ENCODE measurements at regions not wholly inside any gene's neighbourhood (a gene's known extent, or its start where the extent isn't known, plus 50 kb on each side); places are given as distances from the start of the nearest gene placed in this dataset.

- ATAC-seq (ENCODE audit: low read depth) (no peak), DNase-seq (ENCODE audit: low spot score) (no peak)
- H3K36me3 ChIP-seq (ENCODE audit: low read depth): peaks cover 29% of the 10 kb centered on the region
- H3K4me3 ChIP-seq (ENCODE audit: severe bottlenecking): no peak overlapping the region
- H3K4me1 ChIP-seq (ENCODE audit: insufficient read depth, poor library complexity, severe bottlenecking): peaks cover 31% of the 10 kb centered on the region
- no peak for TF ChIP-seq CTCF (IDR thresholded peaks at IDR 0.05; ENCODE audit: poor library complexity, severe bottlenecking)
- no peaks in the 10 kb centered on the region for H3K27me3 ChIP-seq (ENCODE audit: insufficient read depth, poor library complexity, severe bottlenecking)
- peaks cover 2% of the 10 kb centered on the region for H3K9me3 ChIP-seq (ENCODE audit: severe bottlenecking)
- peak overlapping the region; percentile 100 for H3K27ac ChIP-seq (ENCODE audit: poor library complexity, severe bottlenecking)
Measured at GRCh38 chr9:129335464-129336129, 157.5 kb upstream of the IER5L start.

GRCh38 chr9:129334105-129334935 lies 156.3 kb upstream of the IER5L start:
- Histone ChIP-seq H3K4me3 (ENCODE audit: severe bottlenecking) (peak overlapping the region; percentile 1), H3K4me1 (ENCODE audit: insufficient read depth, poor library complexity, severe bottlenecking) (peaks cover 31% of the 10 kb centered on the region), H3K27me3 (ENCODE audit: insufficient read depth, poor library complexity, severe bottlenecking) (no peaks in the 10 kb centered on the region), H3K27ac (ENCODE audit: poor library complexity, severe bottlenecking) (peak overlapping the region; percentile 100), H3K9me3 (ENCODE audit: severe bottlenecking) (peaks cover under 1% of the 10 kb centered on the region), H3K36me3 (ENCODE audit: low read depth) (peaks cover 17% of the 10 kb centered on the region)
- no peak for TF ChIP-seq CTCF (IDR thresholded peaks at IDR 0.05; ENCODE audit: poor library complexity, severe bottlenecking)
- ATAC-seq (ENCODE audit: low read depth) (peak; percentile 83), DNase-seq (ENCODE audit: low spot score) (peak; percentile 99)

GRCh38 chr9:129333617-129334104 lies 155.6 kb upstream of the IER5L start:
- ATAC-seq (ENCODE audit: low read depth) (peak; percentile 57), DNase-seq (ENCODE audit: low spot score) (no peak)
- Histone ChIP-seq H3K27ac (ENCODE audit: poor library complexity, severe bottlenecking) (peak overlapping the region; percentile 100), H3K9me3 (ENCODE audit: severe bottlenecking) (no peaks in the 10 kb centered on the region), H3K4me3 (ENCODE audit: severe bottlenecking) (peak overlapping the region; percentile 0), H3K36me3 (ENCODE audit: low read depth) (peaks cover 11% of the 10 kb centered on the region), H3K4me1 (ENCODE audit: insufficient read depth, poor library complexity, severe bottlenecking) (peaks cover 31% of the 10 kb centered on the region), H3K27me3 (ENCODE audit: insufficient read depth, poor library complexity, severe bottlenecking) (no peaks in the 10 kb centered on the region)
- no peak for TF ChIP-seq CTCF (IDR thresholded peaks at IDR 0.05; ENCODE audit: poor library complexity, severe bottlenecking)

GRCh38 chr9:129332581-129332980 lies 154.5 kb upstream of the IER5L start:
- Histone ChIP-seq H3K36me3 (ENCODE audit: low read depth) (peaks cover 9% of the 10 kb centered on the region; the same call in 1 of the 2 replicates), H3K9me3 (ENCODE audit: severe bottlenecking) (no peaks in the 10 kb centered on the region), H3K27me3 (ENCODE audit: insufficient read depth, poor library complexity, severe bottlenecking) (no peaks in the 10 kb centered on the region), H3K4me1 (ENCODE audit: insufficient read depth, poor library complexity, severe bottlenecking) (peaks cover 31% of the 10 kb centered on the region), H3K4me3 (ENCODE audit: severe bottlenecking) (peak overlapping the region; percentile 40), H3K27ac (ENCODE audit: poor library complexity, severe bottlenecking) (peak overlapping the region; percentile 100)
- no peak for DNase-seq (ENCODE audit: low spot score)
- no peak for ATAC-seq (ENCODE audit: low read depth)
- TF ChIP-seq CTCF (IDR thresholded peaks at IDR 0.05; ENCODE audit: poor library complexity, severe bottlenecking): no peak

All from RWPE2 (cell line).